Stimulated activated CD8-positive, alpha-beta memory T cell treated with anti-CD3 and anti-CD28 coated beads, Interleukin-7, amount 100 ng/mL, for 4 hours (primary cell): ENCODE measurements at regions not wholly inside any gene's neighbourhood (a gene's known extent, or its start where the extent isn't known, plus 50 kb on each side); places are given as distances from the start of the nearest gene placed in this dataset.

ENCODE experiments used
- DNase-seq, 2 donors: peaks; one replicate each; pipeline ENCODE4 v3.0.0-alpha.2; 2020; ENCODE audit warnings: low read depth in 2 of 2

- no peak for DNase-seq
These were observed 125.9 kb upstream of the RUNX3 start for GRCh38 chr1:25055961-25056360.

GRCh38 chr1:25055324-25055780, 125.3 kb upstream of the RUNX3 start:
- DNase-seq, result no peak

- no peak for DNase-seq
These were observed 124.6 kb upstream of the RUNX3 start for GRCh38 chr1:25054526-25055323.

- DNase-seq, result no peak
These were observed 123.6 kb upstream of the RUNX3 start for GRCh38 chr1:25053576-25054250.

- DNase-seq, result no peak
These were observed 121.8 kb upstream of the RUNX3 start for GRCh38 chr1:25051906-25052305.

GRCh38 chr1:25051504-25051903, 121.4 kb upstream of the RUNX3 start:
- no peak for DNase-seq

GRCh38 chr1:25050165-25050564, 120.1 kb upstream of the RUNX3 start:
- no peak for DNase-seq

- DNase-seq, result no peak
These were observed 119.1 kb upstream of the RUNX3 start for GRCh38 chr1:25049190-25049589.

- DNase-seq, result no peak
These were observed 118.7 kb upstream of the RUNX3 start for GRCh38 chr1:25048728-25049127.

- DNase-seq, result no peak
These were observed 117.6 kb upstream of the RUNX3 start for GRCh38 chr1:25047506-25048240.

GRCh38 chr1:25046194-25046532, 116.1 kb upstream of the RUNX3 start:
- DNase-seq, result no peak

- no peak for DNase-seq
These were observed 115.6 kb upstream of the RUNX3 start for GRCh38 chr1:25045480-25046193.

- no peak for DNase-seq
These were observed 113.1 kb upstream of the RUNX3 start for GRCh38 chr1:25043228-25043580.

- DNase-seq, result no peak
These were observed 112.5 kb upstream of the RUNX3 start for GRCh38 chr1:25042331-25043227.

GRCh38 chr1:25041916-25042315, 111.8 kb upstream of the RUNX3 start:
- no peak for DNase-seq

GRCh38 chr1:25040122-25040685, 110.1 kb upstream of the RUNX3 start:
- DNase-seq, result no peak

GRCh38 chr1:25039229-25039628, 109.2 kb upstream of the RUNX3 start:
- no peak for DNase-seq

- DNase-seq, result no peak
These were observed 108.6 kb upstream of the RUNX3 start for GRCh38 chr1:25038699-25039098.

- peak; percentile 45 for DNase-seq
These were observed 107.3 kb upstream of the RUNX3 start for GRCh38 chr1:25037174-25038074.

- DNase-seq, result no peak
These were observed 106.1 kb upstream of the RUNX3 start for GRCh38 chr1:25036117-25036546.
